Smooth muscle cell (in vitro differentiated cells): ENCODE measurements at regions not wholly inside any gene's neighbourhood (a gene's known extent, or its start where the extent isn't known, plus 50 kb on each side); places are given as distances from the start of the nearest gene placed in this dataset.

ENCODE experiments used
- DNase-seq: peaks from one replicate; lab custom pipeline; 2025; ENCODE audit not compliant: unreplicated experiment; lab: John Stamatoyannopoulos, UW
- H2AFZ ChIP-seq: fragments of 200-600 bp; sonication (generic); 2 replicates; pipeline ENCODE4 v1.6.0; 2016; ENCODE audit warnings: antibody characterized with exemption, low read depth, mild to moderate bottlenecking
- H3F3A ChIP-seq: fragments of 200-600 bp; sonication (generic); 2 replicates; pipeline ENCODE4 v1.6.0; 2017; ENCODE audit warnings: antibody characterized with exemption, low read depth
- H3K27ac ChIP-seq: fragments of 200-600 bp; sonication (generic); 2 replicates; pipeline ENCODE4 v1.5.1; 2016; ENCODE audit warnings: low read depth, mild to moderate bottlenecking
- H3K27me3 ChIP-seq: fragments of 200-600 bp; sonication (generic); 2 replicates; pipeline ENCODE4 v1.6.1; 2016; ENCODE audit warnings: low read depth, mild to moderate bottlenecking
- H3K36me3 ChIP-seq: fragments of 200-600 bp; sonication (generic); 2 replicates; pipeline ENCODE4 v1.5.1; 2016; ENCODE audit warnings: low read depth
- H3K4me1 ChIP-seq: fragments of 200-600 bp; sonication (generic); 2 replicates; pipeline ENCODE4 v1.5.1; 2016; ENCODE audit warnings: low read depth
- H3K4me2 ChIP-seq: fragments of 200-600 bp; sonication (generic); 2 replicates; pipeline ENCODE4 v1.6.0; 2016; ENCODE audit warnings: mild to moderate bottlenecking
- H3K4me3 ChIP-seq: fragments of 200-600 bp; sonication (generic); 2 replicates; pipeline ENCODE4 v1.5.1; 2016; ENCODE audit warnings: mild to moderate bottlenecking
- H3K79me2 ChIP-seq: fragments of 200-600 bp; sonication (generic); 2 replicates; pipeline ENCODE4 v1.6.0; 2016; ENCODE audit warnings: low read depth, mild to moderate bottlenecking
- H3K9ac ChIP-seq: fragments of 200-600 bp; sonication (generic); 2 replicates; pipeline ENCODE4 v1.6.0; 2016; ENCODE audit warnings: low read depth
- H3K9me3 ChIP-seq: fragments of 200-600 bp; sonication (generic); replicated peaks from 2 replicates; pipeline ENCODE4 v1.5.1; 2016; ENCODE audit warnings: low read depth
- H4K20me1 ChIP-seq: fragments of 200-600 bp; sonication (generic); 2 replicates; pipeline ENCODE4 v1.6.0; 2016; ENCODE audit warnings: low read depth
- CTCF ChIP-seq: fragments of 200-600 bp; sonication (generic); IDR thresholded peaks from 2 replicates; pipeline ENCODE4 v1.5.1; 2017; ENCODE audit warnings: borderline replicate concordance, mild to moderate bottlenecking, antibody characterized with exemption; ENCODE audit not compliant: insufficient read depth, poor library complexity, severe bottlenecking
- WGBS: methylation state at CpG from one replicate; pipeline ENCODE4 v1.1.7; 2016; ENCODE audit warnings: low lambda C conversion rate; 5-methylcytosine and 5-hydroxymethylcytosine counted together

GRCh38 chr9:27719711-27720110 is 146.4 kb upstream of the C9orf72 start:
- no peaks in the 10 kb centered on the region for H3K36me3 ChIP-seq
- no peak overlapping the region for H3K27ac ChIP-seq
- peaks cover 7% of the 10 kb centered on the region for H3K4me1 ChIP-seq
- WGBS = 90% methylated on average over 2 of the region's 2 CpGs
- H3K27me3 ChIP-seq = no peaks in the 10 kb centered on the region
- H2AFZ ChIP-seq = no peak overlapping the region
- H3K9ac ChIP-seq = no peak overlapping the region
- H3K79me2 ChIP-seq = no peaks in the 10 kb centered on the region
- TF ChIP-seq CTCF = no peak
- H3K4me3 ChIP-seq = no peak overlapping the region
- no peaks in the 10 kb centered on the region for H3K9me3 ChIP-seq
- H4K20me1 ChIP-seq = no peaks in the 10 kb centered on the region
- no peaks in the 10 kb centered on the region for H3F3A ChIP-seq
- H3K4me2 ChIP-seq = no peak overlapping the region
- no peak for DNase-seq

GRCh38 chr9:27722866-27723265 is 149.6 kb upstream of the C9orf72 start:
- H3K27me3 ChIP-seq = no peaks in the 10 kb centered on the region
- no peak overlapping the region for H3K4me2 ChIP-seq
- DNase-seq = no peak
- no peak overlapping the region for H3K27ac ChIP-seq
- H3K9ac ChIP-seq = no peak overlapping the region
- no peaks in the 10 kb centered on the region for H3K36me3 ChIP-seq
- TF ChIP-seq CTCF = no peak
- no peak overlapping the region for H2AFZ ChIP-seq
- no peak overlapping the region for H3K4me3 ChIP-seq
- H3K4me1 ChIP-seq = peaks cover 16% of the 10 kb centered on the region
- no peaks in the 10 kb centered on the region for H3K79me2 ChIP-seq
- H3K9me3 ChIP-seq = no peaks in the 10 kb centered on the region
- no peaks in the 10 kb centered on the region for H4K20me1 ChIP-seq
- H3F3A ChIP-seq = no peaks in the 10 kb centered on the region

- Histone ChIP-seq H3K79me2 (no peaks in the 10 kb centered on the region), H3F3A (no peaks in the 10 kb centered on the region), H4K20me1 (no peaks in the 10 kb centered on the region), H2AFZ (peak overlapping the region; percentile 84), H3K4me3 (peak overlapping the region; percentile 37), H3K36me3 (no peaks in the 10 kb centered on the region), H3K4me1 (peaks cover 12% of the 10 kb centered on the region), H3K9ac (no peak overlapping the region), H3K4me2 (peak overlapping the region; percentile 79), H3K27me3 (no peaks in the 10 kb centered on the region), H3K27ac (peak overlapping the region; percentile 34), H3K9me3 (no peaks in the 10 kb centered on the region)
- no peak for DNase-seq
- TF ChIP-seq CTCF = peak; percentile 93
- 1% methylated on average over 4 of the region's 4 CpGs for WGBS
These were observed 153.2 kb upstream of the C9orf72 start for GRCh38 chr9:27726244-27727081.

GRCh38 chr9:27732494-27732893 is 159.2 kb upstream of the C9orf72 start:
- Histone ChIP-seq H3K9me3 (no peaks in the 10 kb centered on the region), H3K36me3 (no peaks in the 10 kb centered on the region), H3F3A (no peaks in the 10 kb centered on the region), H2AFZ (no peak overlapping the region), H3K27ac (no peak overlapping the region), H3K9ac (no peak overlapping the region), H3K4me3 (no peak overlapping the region), H3K4me2 (no peak overlapping the region), H4K20me1 (no peaks in the 10 kb centered on the region), H3K79me2 (no peaks in the 10 kb centered on the region), H3K27me3 (no peaks in the 10 kb centered on the region), H3K4me1 (no peaks in the 10 kb centered on the region)
- no peak for TF ChIP-seq CTCF
- DNase-seq = no peak
- WGBS = 97% methylated on average over 1 of the region's 1 CpG
